CD4-positive, alpha-beta T cell treated with Interleukin-17A for 1 hour (primary cell): ENCODE measurements at regions not wholly inside any gene's neighbourhood (a gene's known extent, or its start where the extent isn't known, plus 50 kb on each side); places are given as distances from the start of the nearest gene placed in this dataset.
"Not testable (repeated sequence)": the region's sequence is repeated elsewhere in the genome, so short reads cannot be mapped to it uniquely, and the experiment has no call there.

Source experiments
- DNase-seq: peaks from one replicate; pipeline ENCODE4 v3.0.0-alpha.2; 2020

DNA sequence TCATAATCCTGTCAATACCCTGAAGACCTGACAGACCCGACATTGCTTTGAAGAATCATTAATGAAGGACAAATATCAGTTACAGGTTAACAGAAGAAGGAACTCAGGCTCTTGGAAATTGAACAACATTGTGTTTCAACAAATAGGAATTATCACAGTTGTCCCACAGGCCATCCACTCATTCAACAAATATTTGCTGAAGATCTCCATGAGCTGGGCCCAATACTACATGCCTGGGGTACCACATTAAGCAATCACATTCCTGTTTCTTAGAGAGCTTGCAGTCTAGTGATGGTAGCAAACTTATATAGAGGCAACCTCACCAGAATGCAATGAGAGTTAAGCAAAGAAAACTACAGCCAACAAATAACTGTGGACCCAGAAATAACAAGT lies 671.6 kb upstream of the ACVR2A start:
- no peak for DNase-seq

- no peak for DNase-seq
Measured at GRCh38 chr2:147172493-147173188, 672.2 kb upstream of the ACVR2A start.

GRCh38 chr2:147171941-147172340 lies 672.9 kb upstream of the ACVR2A start:
- DNase-seq: no peak

- DNase-seq: no peak
Measured at GRCh38 chr2:147170932-147171331, 673.9 kb upstream of the ACVR2A start.

DNA sequence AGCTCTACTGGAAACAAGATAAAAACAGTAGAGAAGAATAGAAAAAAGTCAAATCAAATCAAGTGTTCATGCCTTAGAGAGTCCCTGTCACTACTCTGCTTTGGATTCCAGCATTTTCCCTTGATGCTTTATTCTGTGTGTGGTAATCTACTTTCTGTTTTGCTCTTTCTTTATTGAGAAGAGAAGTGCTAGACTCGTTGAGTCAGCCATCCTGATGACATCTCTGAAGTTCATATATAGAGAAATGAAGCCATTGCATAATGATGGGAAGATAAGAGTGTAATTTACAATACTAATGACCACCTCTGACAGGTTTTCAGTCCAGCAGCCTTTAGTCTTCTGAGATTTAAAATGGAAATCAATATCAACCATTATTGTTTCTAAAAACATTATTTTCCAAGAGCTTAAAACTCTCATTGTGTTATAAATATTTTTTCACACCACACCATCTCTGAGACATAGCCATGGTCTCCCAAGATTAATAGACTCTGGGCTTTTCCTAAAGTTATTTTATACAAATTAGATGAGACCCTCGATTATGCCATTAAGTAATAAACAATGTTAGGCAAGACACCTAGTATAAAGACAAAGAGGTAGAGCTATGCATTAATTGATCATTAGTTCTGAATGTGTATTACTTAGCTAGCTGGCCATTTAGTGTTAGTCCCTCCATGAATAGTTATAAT lies 679.0 kb upstream of the ACVR2A start:
- no peak for DNase-seq

DNA sequence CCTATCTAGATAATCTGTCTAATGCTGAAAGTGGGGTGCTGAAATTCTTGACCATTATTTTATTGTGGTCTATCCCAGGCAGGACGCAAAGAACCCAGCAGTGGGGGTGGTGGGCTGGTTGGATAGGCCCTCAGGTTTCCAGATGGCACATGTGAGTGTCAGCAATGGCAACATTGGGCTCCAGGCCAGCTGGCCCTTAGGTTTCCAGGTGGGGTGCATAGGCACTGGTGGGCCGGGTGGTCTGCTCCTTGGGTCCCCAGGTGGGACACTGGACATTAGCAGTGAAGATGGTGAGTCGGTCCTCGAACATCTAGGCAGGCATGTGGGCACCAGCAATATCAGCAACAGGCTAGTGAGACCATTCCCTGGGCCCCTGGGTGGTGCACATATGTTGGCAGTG lies 680.3 kb upstream of the ACVR2A start:
- no peak for DNase-seq

DNA sequence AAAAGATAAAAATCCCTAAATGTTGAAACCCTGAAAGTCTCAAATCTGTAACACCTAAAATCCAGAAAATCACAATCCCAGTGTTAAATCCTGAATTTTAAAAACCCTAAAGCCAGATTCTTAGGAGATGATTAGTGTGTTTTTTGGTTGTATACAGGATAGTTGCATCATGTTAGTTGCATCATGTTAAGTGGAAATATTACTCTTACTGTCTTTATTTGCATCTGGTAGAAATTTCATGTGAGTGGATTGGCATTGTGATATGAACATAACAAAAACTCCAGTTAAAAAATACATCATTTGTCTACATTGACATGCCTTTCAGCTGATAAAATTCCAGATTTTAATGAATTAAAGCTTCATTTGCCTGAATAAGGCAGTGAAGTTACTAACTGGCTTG lies 683.1 kb upstream of the ACVR2A start:
- no peak for DNase-seq

GRCh38 chr2:147156970-147157369 lies 687.9 kb upstream of the ACVR2A start:
- no peak for DNase-seq

DNA sequence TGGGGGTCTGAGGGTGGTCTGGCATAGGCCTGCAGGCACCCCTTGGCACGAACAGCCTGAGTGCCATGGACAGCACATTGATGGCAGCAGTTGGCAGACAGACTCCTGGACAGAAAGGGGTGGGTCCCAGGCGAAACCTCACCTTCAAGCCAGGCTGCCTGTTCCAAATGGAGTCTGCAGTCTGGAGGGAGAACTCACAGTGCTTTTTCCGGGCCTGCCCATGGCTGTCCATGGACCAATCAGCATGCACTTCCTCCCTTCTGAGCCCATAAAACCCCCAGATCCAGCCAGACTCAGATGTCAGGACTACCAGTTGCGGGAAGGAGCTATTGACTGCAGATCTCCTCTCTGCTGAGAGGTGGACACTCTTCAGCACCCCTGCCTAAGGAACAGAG lies 694.6 kb upstream of the ACVR2A start:
- DNase-seq: no peak

GRCh38 chr2:147149575-147150240 lies 695.1 kb upstream of the ACVR2A start:
- no peak for DNase-seq

DNA sequence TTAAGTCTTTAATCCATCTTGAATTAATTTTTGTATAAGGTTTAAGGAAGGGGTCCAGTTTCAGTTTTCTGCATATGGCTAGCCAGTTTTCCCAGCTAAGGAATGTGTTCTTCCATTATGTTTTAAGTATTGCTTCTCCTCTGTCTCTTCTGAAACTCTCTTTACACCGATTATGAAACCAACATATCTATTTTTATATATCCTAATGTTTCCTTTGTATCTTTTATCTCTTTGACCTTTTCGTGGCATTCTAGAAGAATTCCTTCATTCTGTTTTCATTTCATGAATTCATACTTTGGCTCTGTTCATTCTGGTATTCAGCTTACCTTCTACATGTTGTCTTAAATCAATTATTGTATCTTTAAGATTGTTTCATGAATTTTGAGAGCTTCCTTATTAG lies 697.0 kb upstream of the ACVR2A start:
- DNase-seq: no peak

- DNase-seq: no peak
Measured at GRCh38 chr2:147141930-147142329, 702.9 kb upstream of the ACVR2A start.

GRCh38 chr2:147139732-147140131 lies 705.1 kb upstream of the ACVR2A start:
- DNase-seq: not testable (repeated sequence)

DNA sequence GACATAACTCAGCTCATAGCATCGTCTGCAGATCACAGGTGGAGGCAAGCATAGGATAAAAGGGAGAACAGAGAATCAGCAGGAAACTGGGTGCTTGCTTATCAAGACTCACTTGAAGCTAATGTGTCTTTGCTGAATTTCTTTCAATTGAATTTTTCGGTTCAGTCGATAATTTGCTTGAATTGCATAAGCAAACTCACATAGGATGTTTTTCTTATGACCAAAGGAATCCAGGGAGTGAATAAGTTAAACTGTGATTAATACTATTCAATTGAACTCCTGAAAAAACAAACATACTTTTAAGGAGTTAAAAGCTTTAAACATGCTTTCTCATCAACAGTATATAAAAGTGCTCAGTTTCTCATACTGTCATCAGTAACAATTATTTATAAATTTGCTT lies 707.1 kb upstream of the ACVR2A start:
- no peak for DNase-seq

- DNase-seq: no peak
Measured at GRCh38 chr2:147135376-147135775, 709.5 kb upstream of the ACVR2A start.

DNA sequence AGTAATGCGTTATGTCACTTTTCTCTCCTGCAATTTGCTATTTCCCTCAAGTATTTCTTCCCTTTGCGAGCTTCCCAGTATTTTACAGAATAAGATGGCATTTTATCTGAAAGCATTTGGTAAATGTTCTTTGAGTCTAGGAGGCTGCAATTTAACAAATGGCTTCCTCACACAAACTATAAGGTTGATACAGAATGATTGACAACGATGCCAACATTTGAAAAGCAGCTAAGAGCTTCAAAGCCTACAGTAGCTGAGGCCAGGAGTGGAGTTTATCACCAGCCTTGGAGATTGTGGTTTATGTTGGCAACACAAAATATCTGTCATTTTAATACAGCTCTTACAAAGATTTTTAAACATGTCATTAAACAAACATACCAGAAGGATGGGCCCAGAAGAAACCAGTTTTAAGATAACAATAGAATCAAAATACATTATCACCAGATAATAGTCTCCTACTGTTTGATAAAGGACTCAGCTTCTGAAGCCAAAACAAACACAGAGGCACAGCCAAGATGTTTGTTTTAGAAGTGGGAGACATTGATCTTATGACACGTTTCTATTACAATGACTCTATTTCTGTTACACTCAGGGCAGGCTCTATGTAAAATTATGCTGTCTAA lies 711.4 kb upstream of the ACVR2A start:
- DNase-seq: no peak

- no peak for DNase-seq
Measured at GRCh38 chr2:147125145-147125544, 719.7 kb upstream of the ACVR2A start.

DNA sequence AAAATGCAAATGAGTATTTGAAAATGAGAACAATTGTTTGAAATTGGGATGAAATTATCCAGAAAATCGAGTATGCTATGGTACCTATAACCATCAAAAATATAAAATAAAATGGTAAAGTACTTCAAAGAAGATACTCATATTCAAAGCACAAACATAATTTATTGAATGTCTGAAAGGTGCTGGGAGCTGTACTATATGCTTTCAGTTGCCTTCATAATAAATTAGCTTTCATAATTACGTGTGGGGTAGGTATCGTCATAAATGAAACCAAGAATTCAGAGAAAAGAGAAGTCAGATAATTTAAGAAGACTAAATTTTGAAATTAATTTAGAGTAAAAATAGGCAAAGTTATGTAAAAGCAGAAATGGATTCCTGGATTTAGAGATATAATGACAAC lies 721.9 kb upstream of the ACVR2A start:
- no peak for DNase-seq

DNA sequence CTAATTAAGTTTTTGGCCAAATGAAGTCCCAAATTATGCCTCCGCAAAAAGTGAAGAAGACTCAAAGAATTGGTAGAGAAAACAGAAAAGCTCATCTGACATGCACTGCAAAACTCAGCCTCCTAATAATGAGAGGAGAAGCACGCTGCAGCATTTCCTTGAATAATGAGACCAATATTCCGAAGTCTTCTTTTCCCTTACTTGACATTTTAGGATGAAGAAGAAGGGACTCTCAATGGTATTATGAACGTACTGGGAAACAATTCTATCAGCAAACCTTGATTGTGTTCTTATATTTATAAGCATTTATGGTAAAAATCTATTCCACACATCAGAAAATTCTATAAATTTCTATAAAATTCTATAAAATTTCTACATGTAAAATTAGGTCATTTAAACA lies 733.9 kb upstream of the ACVR2A start:
- no peak for DNase-seq

DNA sequence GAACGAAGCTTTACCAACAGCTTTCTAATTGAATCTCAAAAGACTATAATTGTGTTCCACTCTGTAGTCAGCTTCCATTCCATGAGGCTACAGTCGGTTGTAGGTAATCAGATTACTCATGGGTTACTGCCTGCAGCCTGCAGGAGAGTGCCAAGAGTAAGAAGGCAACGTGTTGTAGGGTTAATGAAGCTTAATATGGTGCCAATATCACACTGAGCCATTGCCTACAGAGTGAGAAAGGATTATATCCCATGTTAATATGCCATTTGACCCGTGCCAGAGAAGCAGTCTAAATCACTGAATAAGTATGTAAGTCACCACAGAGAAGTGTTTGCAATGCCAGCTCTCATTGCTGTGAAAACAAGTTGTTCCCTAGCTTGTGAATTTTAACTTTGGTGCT lies 734.5 kb upstream of the ACVR2A start:
- DNase-seq: no peak

DNA sequence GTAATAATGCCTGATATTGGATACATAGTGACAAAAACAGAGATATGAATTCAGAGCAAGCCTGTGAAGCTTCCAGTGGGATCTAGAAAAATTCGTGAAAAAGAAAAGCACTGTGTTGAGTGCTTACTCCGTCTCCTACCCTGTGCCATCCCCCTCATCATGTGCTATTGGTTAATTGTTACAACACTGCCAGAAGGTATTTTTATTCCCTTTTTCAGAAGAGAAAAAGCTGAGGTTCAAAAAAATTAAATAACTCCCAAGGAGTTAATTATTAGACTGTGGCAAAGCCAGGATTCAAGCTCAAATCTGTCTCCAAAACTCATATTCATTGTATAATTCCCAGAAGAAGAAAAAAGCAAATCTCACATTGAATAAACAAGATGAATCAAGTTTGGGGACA lies 735.5 kb upstream of the ACVR2A start:
- DNase-seq: no peak

DNA sequence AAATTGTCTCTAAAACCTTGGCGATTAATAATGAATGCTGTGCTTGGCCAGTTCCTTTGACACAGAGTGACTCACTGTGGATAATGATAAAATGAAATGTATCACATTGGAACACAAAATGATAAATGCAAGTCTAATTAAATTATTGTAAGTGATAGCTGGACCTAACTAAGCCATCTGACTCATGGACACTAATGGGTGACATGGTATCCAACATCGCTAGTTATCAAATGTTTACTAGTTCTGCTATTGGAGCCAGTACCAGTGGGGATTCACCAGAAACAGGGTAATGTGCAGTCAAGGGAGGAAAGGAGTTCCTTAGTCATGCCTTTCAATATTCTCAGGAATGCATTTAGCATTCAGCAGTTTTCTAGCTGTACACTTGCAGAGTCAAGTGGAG lies 736.3 kb upstream of the ACVR2A start:
- no peak for DNase-seq

DNA sequence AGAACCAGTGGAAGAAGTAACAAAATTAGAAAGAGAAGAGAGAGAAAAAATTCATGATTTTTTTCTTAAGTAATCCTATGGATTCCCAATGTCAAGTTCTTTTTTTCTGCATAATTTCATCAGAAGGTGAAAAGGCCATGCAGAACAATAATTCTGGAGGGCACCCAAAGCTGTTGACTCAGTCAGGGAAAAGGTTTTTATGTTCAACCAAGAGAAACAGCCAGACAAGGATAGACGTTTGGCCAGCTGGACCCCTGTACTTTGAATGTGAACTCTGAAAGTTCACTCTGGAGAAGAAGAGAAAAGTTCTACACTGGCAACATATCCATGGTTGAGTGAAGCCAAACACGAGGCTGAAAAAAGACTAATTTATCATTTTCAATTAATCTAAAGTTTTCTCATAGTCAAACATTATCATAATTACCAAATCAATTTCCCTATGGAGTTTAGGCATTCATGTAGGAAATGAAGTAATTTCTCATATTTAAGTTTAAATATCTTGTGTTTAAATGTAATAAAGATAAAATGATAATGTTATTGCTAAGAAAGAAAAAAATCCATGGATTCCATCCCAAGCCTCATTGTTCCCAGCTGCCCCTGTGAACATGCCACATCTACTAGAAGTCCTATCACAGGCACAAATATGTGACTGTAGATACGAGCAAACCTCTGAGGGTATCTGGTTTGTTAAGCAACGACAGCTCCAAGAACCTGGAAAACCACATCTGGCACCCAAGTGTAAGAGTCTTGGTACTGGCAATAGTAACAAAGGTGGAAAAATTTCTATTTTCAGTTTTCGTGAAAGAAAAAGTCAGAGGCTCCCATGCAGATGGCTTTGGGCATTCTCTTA lies 742.7 kb upstream of the ACVR2A start:
- DNase-seq: no peak
